ENCODE measurements at regions not wholly inside any gene's neighbourhood (a gene's known extent, or its start where the extent isn't known, plus 50 kb on each side); places are given as distances from the start of the nearest gene placed in this dataset.

GRCh38 chr13:90397503-90397902 is 950.0 kb upstream of the MIR17HG start:
- no peak for ATAC-seq
- FAIRE-seq, result no peak
- no peak for DNase-seq
- Histone ChIP-seq H3K27ac (no peak overlapping the region), H3K27me3 (no peaks in the 10 kb centered on the region), H3K9me3 (no peaks in the 10 kb centered on the region), H3K36me3 (no peaks in the 10 kb centered on the region), H3K4me1 (no peaks in the 10 kb centered on the region), H3K4me3 (no peak overlapping the region)
- WGBS, 2 donors, result 36 to 49% methylated on average over 4 of the region's 4 CpGs
- intact Hi-C loops (cut with DNase I), result no loop called here
- no peak for TF ChIP-seq CTCF (IDR thresholded peaks at IDR 0.05)

DNA sequence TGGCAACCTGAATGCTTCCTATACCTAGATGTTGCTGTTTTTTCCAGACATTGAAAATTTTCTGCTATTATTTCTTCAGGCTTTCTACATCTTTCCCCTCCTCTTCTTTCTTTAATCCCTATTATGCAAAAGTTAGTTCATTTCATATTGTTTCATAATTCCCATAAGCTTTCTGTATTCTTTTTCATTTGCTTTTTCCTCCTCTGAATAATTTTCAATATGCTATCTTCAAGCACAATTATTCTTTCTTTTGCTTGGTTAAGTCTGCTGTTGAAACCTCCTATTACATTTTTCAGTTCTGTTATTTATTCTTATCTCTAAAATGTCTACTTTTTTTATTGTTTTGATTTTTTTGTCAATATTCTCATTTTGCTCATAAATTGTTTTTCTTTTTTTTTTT is 947.1 kb upstream of the MIR17HG start:
- H3K4me1 ChIP-seq, result no peaks in the 10 kb centered on the region
- ATAC-seq (no peak), FAIRE-seq (no peak), DNase-seq (no peak)
- H3K9me3 ChIP-seq, result no peaks in the 10 kb centered on the region
- H3K36me3 ChIP-seq, result no peaks in the 10 kb centered on the region
- H3K27ac ChIP-seq, result no peak overlapping the region
- no peaks in the 10 kb centered on the region for H3K27me3 ChIP-seq
- intact Hi-C loops (cut with DNase I), result no loop called here
- TF ChIP-seq CTCF (IDR thresholded peaks at IDR 0.05), result no peak
- H3K4me3 ChIP-seq, result no peak overlapping the region

DNA sequence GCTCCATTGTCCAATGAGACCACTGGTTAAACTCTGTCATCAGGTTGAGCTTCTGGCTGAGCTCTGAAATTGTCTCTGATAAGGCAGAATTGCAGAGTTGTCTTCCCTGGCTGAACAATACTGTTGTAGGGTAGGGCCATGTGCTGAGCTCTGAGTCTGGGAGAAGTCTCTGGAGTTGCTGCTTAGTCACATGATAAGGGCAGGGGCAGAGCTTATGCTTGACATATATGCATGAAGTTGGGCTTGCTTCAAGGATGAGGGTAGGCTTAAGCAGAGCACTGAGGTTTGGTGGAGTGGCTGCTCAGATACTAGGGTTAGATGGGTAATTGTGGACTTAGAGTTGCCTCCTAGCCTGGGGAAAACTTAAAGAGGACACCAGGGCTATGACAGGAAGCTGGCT is 946.3 kb upstream of the MIR17HG start:
- ATAC-seq (no peak), FAIRE-seq (no peak), DNase-seq (no peak)
- no peaks in the 10 kb centered on the region for H3K36me3 ChIP-seq
- intact Hi-C loops (cut with DNase I), result no loop called here
- no peaks in the 10 kb centered on the region for H3K9me3 ChIP-seq
- no peak overlapping the region for H3K27ac ChIP-seq
- no peak overlapping the region for H3K4me3 ChIP-seq
- no peak for TF ChIP-seq CTCF (IDR thresholded peaks at IDR 0.05)
- no peaks in the 10 kb centered on the region for H3K4me1 ChIP-seq
- H3K27me3 ChIP-seq, result no peaks in the 10 kb centered on the region

- Histone ChIP-seq H3K27me3 (no peaks in the 10 kb centered on the region), H3K36me3 (no peaks in the 10 kb centered on the region), H3K27ac (no peak overlapping the region), H3K9me3 (no peaks in the 10 kb centered on the region), H3K4me3 (no peak overlapping the region), H3K4me1 (no peaks in the 10 kb centered on the region)
- intact Hi-C loops (cut with DNase I), result no loop called here
- DNase-seq (no peak), ATAC-seq (no peak), FAIRE-seq (no peak)
- 47% methylated on average over 1 of the region's 1 CpG for WGBS, 2 donors
- no peak for TF ChIP-seq CTCF (IDR thresholded peaks at IDR 0.05)
These were observed 945.4 kb upstream of the MIR17HG start for GRCh38 chr13:90402102-90402501.

GRCh38 chr13:90402613-90403012 is 944.9 kb upstream of the MIR17HG start:
- Histone ChIP-seq H3K4me1 (no peaks in the 10 kb centered on the region), H3K4me3 (no peak overlapping the region), H3K36me3 (no peaks in the 10 kb centered on the region), H3K27me3 (no peaks in the 10 kb centered on the region), H3K9me3 (no peaks in the 10 kb centered on the region), H3K27ac (no peak overlapping the region)
- intact Hi-C loops (cut with DNase I), result no loop called here
- ATAC-seq (no peak), FAIRE-seq (no peak), DNase-seq (no peak)
- WGBS, 2 donors, result 50 to 62% methylated on average over 1 of the region's 1 CpG
- TF ChIP-seq CTCF (IDR thresholded peaks at IDR 0.05), result no peak
